ENCODE measurements at regions not wholly inside any gene's neighbourhood (a gene's known extent, or its start where the extent isn't known, plus 50 kb on each side); places are given as distances from the start of the nearest gene placed in this dataset.

GRCh38 chr4:19051831-19052230 is 1030.3 kb upstream of the LCORL start:
- 41% methylated on average over 5 of the region's 5 CpGs for WGBS (ENCODE audit: low lambda C conversion rate)
- Histone ChIP-seq H3K9ac (no peak overlapping the region), H3K4me2 (no peak overlapping the region), H3K27ac (ENCODE audit: low read depth in 2 of 2, low read length in 1 of 2) (no peak overlapping the region), H3K4me1 (ENCODE audit: control insufficient read depth in 1 of 2, insufficient read depth in 2 of 2, low read depth in 1 of 2, low read length in 1 of 2) (no peaks in the 10 kb centered on the region), H3K9me3 (no peaks in the 10 kb centered on the region), H4K20me1 (ENCODE audit: insufficient read depth) (no peaks in the 10 kb centered on the region), H3K4me3 (ENCODE audit: low read depth in 2 of 2, low read length in 1 of 2) (no peak overlapping the region), H3K36me3 (replicated peaks in 1 of 2; ENCODE audit: control insufficient read depth in 1 of 2, insufficient read depth in 2 of 2, low read length in 1 of 2) (no peaks in the 10 kb centered on the region), H3K79me2 (ENCODE audit: insufficient read depth) (no peaks in the 10 kb centered on the region), H3K27me3 (ENCODE audit: insufficient read depth) (no peaks in the 10 kb centered on the region), H3K9me2 (no peaks in the 10 kb centered on the region), H2AFZ (ENCODE audit: low read depth) (no peak overlapping the region), H3F3A (replicated peaks; ENCODE audit: insufficient read depth) (no peaks in the 10 kb centered on the region)
- ChIA-PET CTCF (no interaction called here), POLR2A (no interaction called here)
- TF ChIP-seq TAF1 (IDR thresholded peaks at IDR 0.05; ENCODE audit: borderline replicate concordance, low read depth, low read length) (no peak), GATA2 (CRISPR knock-in tag; IDR thresholded peaks at IDR 0.05) (no peak), TCF12 (IDR thresholded peaks at IDR 0.05) (no peak), TEAD4 (IDR thresholded peaks at IDR 0.05; ENCODE audit: borderline replicate concordance, insufficient read depth) (no peak)
- no peak for DNase-seq

GRCh38 chr4:19047279-19047880 is 1025.8 kb upstream of the LCORL start:
- no peak overlapping the region for H3K4me3 ChIP-seq (ENCODE audit: low read depth in 2 of 2, low read length in 1 of 2)
- no peaks in the 10 kb centered on the region for H3K4me1 ChIP-seq (ENCODE audit: control insufficient read depth in 1 of 2, insufficient read depth in 2 of 2, low read depth in 1 of 2, low read length in 1 of 2)
- H3K27ac ChIP-seq (ENCODE audit: low read depth in 2 of 2, low read length in 1 of 2) = no peak overlapping the region
- H4K20me1 ChIP-seq (ENCODE audit: insufficient read depth) = no peaks in the 10 kb centered on the region
- H3K9ac ChIP-seq = no peak overlapping the region
- no peak overlapping the region for H3K4me2 ChIP-seq
- no peaks in the 10 kb centered on the region for H3K9me2 ChIP-seq
- WGBS (ENCODE audit: low lambda C conversion rate) = 31% methylated on average over 2 of the region's 2 CpGs
- H3K36me3 ChIP-seq (replicated peaks in 1 of 2; ENCODE audit: control insufficient read depth in 1 of 2, insufficient read depth in 2 of 2, low read length in 1 of 2) = no peaks in the 10 kb centered on the region
- no peak overlapping the region for H2AFZ ChIP-seq (ENCODE audit: low read depth)
- H3F3A ChIP-seq (replicated peaks; ENCODE audit: insufficient read depth) = no peaks in the 10 kb centered on the region
- CTCF ChIA-PET = interaction anchor here (2.0 kb wide), 1 partner anchor 22 kb away, joined by 4 read pairs; no protein-coding TSS in a partner anchor
- no peaks in the 10 kb centered on the region for H3K27me3 ChIP-seq (ENCODE audit: insufficient read depth)
- no peak for TF ChIP-seq PBX3 (IDR thresholded peaks at IDR 0.05)
- TF ChIP-seq ZBTB33 (IDR thresholded peaks at IDR 0.05; ENCODE audit: borderline replicate concordance, low read depth) = no peak
- TF ChIP-seq USF1 (IDR thresholded peaks at IDR 0.05; ENCODE audit: borderline replicate concordance, low read depth) = no peak
- TF ChIP-seq GABPA (IDR thresholded peaks at IDR 0.05; ENCODE audit: low read depth) = no peak
- no peak for TF ChIP-seq TEAD4 (IDR thresholded peaks at IDR 0.05; ENCODE audit: borderline replicate concordance, insufficient read depth)
- TF ChIP-seq USF2 (IDR thresholded peaks at IDR 0.05; ENCODE audit: borderline replicate concordance, low read depth, low read length) = no peak
- no peak for TF ChIP-seq FOXM1 (IDR thresholded peaks at IDR 0.05; ENCODE audit: low read depth)
- TF ChIP-seq YY1 (IDR thresholded peaks at IDR 0.05; ENCODE audit: low read depth) = no peak
- no peak for TF ChIP-seq FOSL2 (IDR thresholded peaks at IDR 0.05; ENCODE audit: borderline replicate concordance, low read depth)
- no peak for TF ChIP-seq RXRA (IDR thresholded peaks at IDR 0.05; ENCODE audit: borderline replicate concordance, low read depth)
- no peak for TF ChIP-seq TCF12 (IDR thresholded peaks at IDR 0.05)
- TF ChIP-seq EZH2phosphoT487 (IDR thresholded peaks at IDR 0.05; ENCODE audit: borderline replicate concordance, low read depth) = no peak
- no peaks in the 10 kb centered on the region for H3K79me2 ChIP-seq (ENCODE audit: insufficient read depth)
- POLR2A ChIA-PET = no interaction called here
- no peak for DNase-seq
- no peaks in the 10 kb centered on the region for H3K9me3 ChIP-seq

All from SK-N-SH (cell line).